LNCAP (cell line): ENCODE measurements at regions not wholly inside any gene's neighbourhood (a gene's known extent, or its start where the extent isn't known, plus 50 kb on each side); places are given as distances from the start of the nearest gene placed in this dataset.

ENCODE experiments used
- TF ChIP-seq, protein P1 (sequence below): fragments of 450-650 bp; IDR thresholded peaks from 2 replicates; pipeline ENCODE4 v1.5.1; 2017; ENCODE audit warnings: mild to moderate bottlenecking

DNA sequence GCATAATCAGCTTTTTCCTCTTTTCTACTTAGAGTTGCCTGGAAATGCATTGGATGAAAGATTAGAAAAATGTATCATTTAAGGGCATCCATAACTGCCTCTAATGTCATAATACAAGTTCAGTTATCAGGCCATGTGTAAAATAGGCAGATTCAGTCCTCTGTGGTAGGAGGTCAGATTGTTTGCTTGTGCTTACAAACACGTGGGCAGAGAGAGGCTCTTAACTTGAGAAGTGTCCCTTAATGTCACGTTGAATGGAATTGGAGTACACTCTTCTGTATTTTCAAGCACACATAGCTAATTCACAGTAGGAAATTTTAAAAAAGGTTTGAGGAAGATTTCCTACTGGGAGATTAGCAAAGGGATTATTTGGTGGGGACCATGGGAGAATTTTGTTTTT lies 359.8 kb upstream of the MTPN start:
- TF ChIP-seq, protein P1, sequence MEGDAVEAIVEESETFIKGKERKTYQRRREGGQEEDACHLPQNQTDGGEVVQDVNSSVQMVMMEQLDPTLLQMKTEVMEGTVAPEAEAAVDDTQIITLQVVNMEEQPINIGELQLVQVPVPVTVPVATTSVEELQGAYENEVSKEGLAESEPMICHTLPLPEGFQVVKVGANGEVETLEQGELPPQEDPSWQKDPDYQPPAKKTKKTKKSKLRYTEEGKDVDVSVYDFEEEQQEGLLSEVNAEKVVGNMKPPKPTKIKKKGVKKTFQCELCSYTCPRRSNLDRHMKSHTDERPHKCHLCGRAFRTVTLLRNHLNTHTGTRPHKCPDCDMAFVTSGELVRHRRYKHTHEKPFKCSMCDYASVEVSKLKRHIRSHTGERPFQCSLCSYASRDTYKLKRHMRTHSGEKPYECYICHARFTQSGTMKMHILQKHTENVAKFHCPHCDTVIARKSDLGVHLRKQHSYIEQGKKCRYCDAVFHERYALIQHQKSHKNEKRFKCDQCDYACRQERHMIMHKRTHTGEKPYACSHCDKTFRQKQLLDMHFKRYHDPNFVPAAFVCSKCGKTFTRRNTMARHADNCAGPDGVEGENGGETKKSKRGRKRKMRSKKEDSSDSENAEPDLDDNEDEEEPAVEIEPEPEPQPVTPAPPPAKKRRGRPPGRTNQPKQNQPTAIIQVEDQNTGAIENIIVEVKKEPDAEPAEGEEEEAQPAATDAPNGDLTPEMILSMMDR: no peak

DNA sequence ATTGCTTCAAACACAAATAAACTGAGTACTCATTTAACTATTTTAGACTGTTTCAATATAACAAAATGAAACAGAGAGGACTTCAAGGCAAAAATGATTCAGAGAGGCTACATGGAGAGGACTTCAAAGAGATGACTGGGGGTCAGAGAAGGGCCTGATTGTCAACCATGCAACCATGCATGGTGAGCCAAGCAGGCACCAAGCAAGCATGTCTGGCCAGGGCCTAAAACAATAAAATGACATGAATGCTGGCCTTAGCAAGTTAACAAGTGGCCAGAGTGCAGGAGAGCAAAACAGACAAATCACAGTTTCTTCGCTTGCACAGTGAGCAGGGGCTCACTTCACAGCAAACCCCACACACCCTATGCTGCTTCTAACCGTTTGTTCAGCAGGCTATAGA lies 356.5 kb upstream of the MTPN start:
- TF ChIP-seq, protein P1: no peak

DNA sequence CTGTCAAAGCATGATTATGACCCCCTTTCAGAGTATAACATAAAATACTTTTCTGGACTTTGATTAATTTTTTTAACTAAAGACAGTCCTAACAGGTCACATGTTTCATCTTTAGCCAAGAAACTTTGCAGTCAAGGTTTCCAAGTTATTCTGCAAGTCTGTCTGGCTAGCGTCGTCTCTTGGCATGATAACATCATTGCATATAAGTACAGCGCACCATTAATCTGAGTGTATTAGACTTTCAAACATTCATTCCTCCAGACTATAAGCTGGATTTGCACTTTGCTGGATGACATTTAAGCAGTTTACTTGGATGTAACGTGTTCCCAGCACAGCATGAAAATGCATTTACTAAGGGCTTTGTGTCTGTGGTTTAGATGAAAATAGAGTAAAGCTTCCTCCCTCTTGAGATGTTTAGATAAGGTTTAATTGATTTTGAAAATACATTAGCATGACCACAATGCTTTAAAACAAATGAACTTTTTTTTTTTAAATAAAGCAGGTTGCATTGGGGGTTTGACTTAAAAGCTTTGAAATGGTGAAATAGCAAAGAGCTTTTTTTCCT lies 349.0 kb upstream of the MTPN start:
- TF ChIP-seq, protein P1: no peak

DNA sequence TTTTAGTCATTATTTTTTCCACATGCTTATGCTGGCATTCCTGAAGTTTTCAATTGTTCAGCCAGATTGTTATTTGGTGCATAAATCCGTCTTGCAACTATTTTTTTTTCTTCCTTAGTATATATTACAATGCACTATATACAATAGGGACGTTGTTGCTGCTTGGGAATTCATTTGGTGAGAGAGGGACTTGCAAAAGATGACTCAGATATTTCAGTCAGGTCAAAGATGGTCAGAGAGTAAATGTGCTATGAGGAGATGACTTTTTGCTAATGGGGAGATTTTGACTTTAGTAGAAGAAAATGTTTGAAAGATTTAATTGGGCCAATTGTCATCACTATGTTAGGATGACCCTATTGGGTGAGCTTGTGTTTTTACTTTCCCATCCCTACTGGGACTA lies 348.4 kb upstream of the MTPN start:
- TF ChIP-seq, protein P1: no peak

DNA sequence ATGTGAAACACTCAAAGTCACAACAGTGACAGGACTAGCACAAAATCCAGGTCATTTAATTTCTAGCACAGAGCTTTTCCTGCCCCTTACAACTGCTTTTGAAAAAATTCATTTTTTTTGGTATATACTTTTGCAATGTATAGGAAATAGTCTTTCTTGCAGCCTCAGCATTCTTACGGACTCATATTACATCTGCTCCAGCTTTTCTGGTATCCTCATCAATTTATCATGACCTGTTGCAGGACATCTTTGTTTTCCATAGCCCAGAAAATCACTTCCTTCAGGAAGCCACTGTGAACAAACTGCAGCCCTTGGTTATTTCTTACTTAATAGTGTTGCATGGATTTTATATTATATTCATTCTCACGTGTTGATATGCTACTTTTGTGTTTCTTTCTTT lies 347.9 kb upstream of the MTPN start:
- TF ChIP-seq, protein P1: no peak

DNA sequence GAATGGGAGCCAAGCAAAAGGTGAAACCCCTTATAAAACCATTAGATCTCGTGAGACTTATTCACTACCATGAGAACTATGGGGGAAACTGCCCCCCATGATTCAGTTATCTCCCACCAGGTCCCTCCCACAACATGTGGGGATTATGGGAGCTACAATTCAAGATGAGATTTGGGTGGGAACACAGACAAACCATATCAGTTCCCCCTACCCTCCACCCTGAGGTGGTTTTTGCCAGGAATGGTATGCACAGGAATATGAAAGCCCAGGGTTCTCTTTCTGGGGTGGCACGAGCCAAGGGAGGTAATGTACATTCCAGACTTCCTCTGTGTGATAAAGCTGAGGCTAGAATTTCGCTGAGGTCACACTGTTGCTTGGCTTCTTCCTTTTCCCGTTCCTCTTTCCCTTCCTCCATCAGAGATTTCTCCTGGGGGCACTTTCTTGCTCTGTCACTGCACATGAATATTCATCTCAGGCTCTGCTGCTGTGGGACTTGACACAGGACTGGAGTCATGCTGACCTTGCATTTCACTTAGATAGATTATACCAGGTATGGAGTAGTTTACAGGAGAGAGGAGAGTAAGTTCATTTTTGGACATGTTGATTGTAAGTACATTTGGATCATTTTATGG lies 347.0 kb upstream of the MTPN start:
- TF ChIP-seq, protein P1: no peak

DNA sequence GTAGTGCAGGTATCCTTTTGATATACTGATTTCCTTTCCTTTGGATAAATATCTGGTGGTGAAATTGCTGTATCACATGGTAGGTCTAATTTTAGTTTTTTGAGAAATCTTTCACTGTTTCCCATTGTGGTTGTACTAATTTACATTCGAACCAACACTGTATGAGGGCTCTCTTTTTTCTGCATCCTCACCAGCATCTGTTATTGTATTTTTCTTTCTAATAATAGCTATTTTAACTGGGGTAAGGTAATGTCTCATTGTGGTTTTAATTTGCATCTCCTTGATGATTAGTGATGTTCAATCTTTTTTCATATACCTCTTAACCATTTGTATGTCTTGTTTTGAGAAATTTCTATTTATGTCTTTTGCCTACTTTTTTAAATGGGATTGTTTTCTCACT lies 335.4 kb upstream of the MTPN start:
- TF ChIP-seq, protein P1: no peak

DNA sequence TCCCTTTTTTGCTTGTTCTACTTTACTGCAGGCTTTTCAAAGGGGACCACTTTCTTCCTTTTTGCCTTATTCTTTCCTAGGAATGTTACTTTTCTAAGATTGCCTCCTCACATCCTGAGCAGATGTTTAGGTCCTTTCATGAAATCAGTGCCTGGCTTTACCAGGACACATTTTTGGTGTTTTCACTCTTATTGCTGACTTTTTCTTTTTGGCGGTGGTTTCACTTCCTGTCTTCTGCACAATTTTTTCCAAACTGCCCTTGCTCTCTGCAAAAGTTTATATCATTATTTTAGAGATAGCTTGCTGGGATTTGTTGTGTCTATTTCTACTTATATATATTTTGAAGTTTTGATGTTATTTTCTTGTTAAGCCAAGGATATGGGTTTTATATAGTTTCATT lies 332.2 kb upstream of the MTPN start:
- TF ChIP-seq, protein P1: no peak
